ENCODE measurements at regions not wholly inside any gene's neighbourhood (a gene's known extent, or its start where the extent isn't known, plus 50 kb on each side); places are given as distances from the start of the nearest gene placed in this dataset.

- TF ChIP-seq, protein P1, sequence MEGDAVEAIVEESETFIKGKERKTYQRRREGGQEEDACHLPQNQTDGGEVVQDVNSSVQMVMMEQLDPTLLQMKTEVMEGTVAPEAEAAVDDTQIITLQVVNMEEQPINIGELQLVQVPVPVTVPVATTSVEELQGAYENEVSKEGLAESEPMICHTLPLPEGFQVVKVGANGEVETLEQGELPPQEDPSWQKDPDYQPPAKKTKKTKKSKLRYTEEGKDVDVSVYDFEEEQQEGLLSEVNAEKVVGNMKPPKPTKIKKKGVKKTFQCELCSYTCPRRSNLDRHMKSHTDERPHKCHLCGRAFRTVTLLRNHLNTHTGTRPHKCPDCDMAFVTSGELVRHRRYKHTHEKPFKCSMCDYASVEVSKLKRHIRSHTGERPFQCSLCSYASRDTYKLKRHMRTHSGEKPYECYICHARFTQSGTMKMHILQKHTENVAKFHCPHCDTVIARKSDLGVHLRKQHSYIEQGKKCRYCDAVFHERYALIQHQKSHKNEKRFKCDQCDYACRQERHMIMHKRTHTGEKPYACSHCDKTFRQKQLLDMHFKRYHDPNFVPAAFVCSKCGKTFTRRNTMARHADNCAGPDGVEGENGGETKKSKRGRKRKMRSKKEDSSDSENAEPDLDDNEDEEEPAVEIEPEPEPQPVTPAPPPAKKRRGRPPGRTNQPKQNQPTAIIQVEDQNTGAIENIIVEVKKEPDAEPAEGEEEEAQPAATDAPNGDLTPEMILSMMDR (IDR thresholded peaks at IDR 0.05) = no peak
- TF ChIP-seq POLR2A (IDR thresholded peaks at IDR 0.05) = no peak
These were observed 220.7 kb downstream of the LTN1 start for GRCh38 chr21:28771790-28772501.

Data from uterus (tissue), 2 donors.